Fibroblast of skin of right biceps (primary cell): ENCODE measurements at regions not wholly inside any gene's neighbourhood (a gene's known extent, or its start where the extent isn't known, plus 50 kb on each side); places are given as distances from the start of the nearest gene placed in this dataset.
"Not testable (repeated sequence)": the region's sequence is repeated elsewhere in the genome, so short reads cannot be mapped to it uniquely, and the experiment has no call there.

Experiments used
- DNase-seq: peaks from one replicate; pipeline ENCODE4 v3.0.0-alpha.2; 2013

DNA sequence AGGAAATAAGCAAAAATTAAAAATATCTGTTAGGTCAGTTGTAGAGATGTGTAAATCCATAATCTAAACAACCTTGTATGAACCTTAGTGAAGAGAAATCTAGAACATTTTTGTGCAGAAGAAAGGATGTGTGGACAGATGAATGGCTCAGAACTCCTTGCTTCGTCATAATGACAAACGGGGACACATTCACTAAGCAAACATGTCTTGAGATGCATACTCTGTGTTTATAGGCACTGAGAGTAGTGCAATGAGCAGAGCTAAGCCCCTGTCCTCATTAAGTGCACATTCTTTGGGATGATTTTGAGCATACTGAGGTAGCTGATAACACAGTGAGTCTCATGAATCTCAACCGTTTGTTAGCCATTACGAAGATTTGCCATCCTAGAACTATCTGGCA, 360.6 kb upstream of the ANKRD30A start:
- DNase-seq, result no peak

DNA sequence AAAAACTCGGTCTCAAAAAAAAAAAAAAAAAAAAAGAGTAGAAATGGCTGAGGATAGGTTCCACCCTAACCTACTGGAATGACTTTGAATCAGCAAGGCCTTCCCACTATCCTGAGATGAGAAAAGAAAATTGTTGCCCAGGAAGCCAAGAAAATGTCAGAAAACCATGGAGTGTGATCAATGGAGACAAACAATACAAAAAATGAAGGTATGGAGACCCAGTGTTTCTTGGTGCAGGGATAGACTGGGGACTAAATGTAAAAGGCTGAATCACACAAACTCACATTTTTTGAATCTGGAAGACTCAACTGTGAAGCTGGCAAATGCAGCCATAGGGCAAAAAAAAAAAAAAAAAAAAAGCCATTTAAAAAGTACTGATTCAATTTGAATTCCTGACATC, 364.3 kb upstream of the ANKRD30A start:
- peak; percentile 15 for DNase-seq

DNA sequence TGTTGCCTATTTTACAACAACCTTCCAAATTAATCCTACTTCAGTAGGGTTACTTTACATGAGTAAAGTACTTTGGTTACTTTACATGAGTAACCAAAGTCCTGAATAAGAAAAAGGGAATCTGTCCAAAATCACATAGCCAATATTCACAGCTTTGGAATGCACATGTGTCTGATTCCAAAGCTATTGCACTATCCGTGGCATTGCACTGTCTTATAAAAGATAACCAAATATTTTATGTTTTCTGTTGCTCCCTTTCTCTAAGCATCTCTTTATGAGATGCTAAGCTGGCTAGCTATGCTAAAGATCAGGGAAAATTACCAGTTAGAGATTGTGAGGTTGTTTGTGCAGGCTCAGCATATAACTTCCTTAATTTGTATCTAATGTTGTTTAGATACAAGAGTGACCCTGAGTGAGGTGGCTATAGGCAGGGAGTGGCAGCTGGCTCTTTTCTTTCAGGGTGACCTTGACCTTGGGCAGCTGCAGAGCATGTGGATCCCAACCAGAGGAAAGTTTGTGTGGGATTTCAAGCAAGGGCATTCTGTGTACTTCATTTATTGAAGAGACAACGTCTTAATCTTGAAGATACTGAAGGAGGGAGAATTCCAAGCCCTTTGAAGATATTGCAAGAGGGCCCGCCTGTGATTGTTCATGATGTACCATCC, 366.1 kb upstream of the ANKRD30A start:
- DNase-seq, result peak; percentile 92

DNA sequence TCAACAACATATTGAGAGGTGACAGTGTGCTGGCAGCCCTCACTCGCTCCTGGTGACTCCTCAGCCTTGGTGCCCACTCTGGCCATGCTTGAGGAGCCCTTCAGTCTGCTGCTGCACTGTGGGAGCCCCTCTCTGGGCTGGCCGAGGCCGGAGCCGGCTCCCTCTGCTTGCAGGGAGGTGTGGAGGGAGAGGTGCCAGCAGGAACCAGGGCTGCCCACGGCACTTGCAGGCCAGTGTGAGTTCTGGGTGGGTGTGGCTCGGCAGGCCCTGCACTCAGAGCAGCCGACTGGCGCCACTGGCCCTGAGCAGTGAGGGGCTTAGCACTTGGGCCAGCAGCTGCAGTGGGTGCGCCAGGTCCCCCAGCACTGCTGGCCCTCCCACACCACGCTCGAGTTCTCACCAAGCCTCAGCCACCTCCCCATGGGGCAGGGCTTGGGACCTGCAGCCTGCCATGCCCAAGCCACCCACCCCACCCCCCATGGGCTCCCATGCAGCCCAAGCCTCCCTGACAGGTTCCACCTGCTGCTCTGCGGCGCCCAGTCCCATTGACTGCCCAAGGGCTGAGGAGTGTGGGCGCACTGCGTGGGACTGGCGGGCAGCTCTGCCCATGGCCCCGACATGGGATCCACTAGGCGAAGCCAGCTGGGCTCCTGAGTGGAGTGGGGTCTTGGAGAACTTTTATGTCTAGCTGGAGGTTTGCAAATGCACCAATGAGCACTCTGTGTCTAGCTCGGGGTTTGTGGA, 377.1 kb upstream of the ANKRD30A start:
- no peak for DNase-seq

DNA sequence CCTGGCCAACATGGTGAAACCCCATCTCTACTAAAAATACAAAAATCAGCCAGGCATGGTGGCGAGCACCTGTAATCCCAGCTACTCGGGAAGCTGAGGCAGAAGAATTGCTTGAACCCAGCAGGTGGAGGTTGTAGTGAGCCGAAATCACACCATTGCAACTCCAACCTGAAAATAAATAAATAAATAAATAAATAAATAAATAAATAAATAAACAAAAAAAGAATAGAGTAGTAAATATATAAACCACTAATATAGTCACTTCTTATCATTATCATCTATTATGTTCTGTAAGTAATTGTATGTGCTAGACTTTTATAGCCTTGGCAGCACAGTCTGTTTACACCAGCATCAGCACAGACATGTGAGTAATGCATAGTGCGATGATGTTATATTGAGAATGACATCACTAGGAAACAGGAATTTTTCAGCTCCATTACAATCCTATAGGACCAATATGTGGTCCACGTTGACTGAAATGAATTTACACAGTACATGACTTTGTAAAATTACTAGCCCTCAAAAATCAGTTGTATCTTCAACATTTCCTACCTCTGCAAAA, 385.4 kb upstream of the ANKRD30A start:
- DNase-seq, result peak; percentile 15

DNA sequence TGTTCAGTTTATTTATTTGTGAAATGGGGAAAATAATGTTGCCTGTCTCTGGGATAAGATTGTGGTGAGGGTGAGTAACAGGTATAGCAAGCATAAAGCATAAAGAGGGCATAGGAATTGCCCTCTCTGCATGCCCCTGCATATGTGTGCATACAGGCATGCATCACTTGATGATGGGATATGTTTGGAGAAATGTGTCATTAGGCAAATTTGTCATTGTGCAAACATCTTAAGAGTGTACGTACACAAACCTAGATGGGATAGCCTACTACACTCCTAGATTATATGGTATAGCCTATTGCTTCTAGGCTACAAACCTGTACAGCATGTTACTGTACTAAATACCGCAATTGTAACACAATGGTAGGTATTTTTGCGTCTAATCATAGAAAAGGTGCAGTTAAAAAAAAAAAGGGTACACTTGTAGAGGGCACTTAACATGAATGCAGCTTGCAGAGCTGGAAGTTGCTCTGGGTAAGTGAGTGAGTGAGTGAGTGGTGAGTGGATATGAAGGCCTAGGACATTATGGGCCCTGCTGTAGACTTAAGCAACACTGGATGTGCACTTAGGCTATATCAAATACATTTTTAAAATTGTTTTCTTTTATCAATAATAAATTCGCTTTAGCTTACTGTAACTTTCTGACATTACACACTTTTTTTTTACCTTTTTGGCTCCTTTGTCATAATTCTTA, 386.5 kb upstream of the ANKRD30A start:
- DNase-seq, result no peak

DNA sequence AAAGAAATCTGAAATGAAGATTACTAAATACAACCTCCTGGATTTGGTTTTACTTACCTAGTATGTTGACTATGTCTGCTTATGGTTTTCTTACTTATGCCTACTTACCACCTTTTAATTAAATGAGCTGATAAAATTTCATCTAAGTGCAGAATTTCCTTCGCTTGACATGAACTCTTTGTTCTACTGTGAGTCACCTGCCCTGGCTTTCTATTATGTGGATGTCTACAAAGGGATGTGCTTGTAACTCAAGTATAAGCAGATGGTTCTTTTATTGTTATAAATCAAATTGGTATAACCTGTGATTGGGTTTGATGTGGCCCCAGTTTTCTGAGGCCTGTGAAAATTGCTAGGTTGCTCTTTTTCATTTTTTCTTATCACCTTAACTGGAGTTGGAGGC, 389.1 kb upstream of the ANKRD30A start:
- no peak for DNase-seq

DNA sequence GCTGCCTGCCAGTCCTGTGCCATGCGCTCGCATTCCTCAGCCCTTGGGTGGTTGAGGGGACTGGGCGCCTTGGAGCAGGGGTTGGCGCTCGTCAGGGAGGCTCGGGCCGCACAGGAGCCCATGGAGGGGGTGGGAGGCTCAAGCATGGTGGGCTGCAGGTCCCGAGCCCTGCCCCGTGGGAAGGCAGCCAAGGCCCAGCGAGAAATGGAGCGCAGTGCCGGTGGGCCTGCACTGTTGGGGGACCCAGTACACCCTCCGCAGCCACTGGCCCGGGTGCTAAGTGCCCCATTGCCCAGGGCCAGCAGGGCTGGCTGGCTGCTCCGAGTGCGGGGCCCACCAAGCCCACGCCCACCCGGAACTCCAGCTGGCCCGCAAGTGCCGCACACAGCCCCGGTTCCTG, 390.8 kb upstream of the ANKRD30A start:
- not testable (repeated sequence) for DNase-seq

DNA sequence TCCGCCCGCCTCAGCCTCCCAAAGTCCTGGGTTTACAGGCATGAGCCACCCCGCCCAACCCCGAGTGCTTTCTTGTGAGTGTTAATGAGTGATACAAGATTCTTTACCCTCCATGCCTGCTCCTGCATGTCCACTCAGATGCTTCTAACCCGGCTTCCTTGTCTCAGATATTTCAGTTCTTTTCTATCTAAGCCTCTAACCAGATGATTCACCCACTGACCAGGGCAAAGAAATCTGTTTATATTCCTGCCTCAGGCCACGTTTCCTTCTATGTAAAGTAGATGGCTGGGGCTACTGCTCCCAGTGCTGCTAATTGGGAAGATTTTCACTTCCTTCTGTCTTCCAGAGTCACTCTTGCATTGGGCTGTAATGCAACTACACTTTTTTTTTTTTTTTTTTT, 395.1 kb upstream of the ANKRD30A start:
- no peak for DNase-seq

DNA sequence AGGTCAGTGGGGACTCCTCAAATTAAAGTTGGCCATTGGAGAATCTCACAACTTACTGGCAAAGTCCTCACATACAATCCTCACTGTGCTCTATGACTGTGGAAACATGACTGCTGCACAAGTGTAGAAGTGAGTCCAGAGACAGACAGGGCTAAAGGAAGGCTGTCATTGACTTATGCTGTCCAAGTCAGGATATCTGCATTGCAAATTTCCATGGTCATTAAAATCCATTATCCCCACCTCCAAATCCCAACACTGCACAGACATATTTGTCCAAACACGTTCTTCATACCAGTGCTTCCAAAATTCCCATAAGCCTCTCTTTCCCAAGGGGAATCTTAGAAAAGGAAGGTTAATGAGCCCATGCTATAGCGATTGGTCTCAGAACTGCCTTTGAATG, 396.8 kb upstream of the ANKRD30A start:
- no peak for DNase-seq

DNA sequence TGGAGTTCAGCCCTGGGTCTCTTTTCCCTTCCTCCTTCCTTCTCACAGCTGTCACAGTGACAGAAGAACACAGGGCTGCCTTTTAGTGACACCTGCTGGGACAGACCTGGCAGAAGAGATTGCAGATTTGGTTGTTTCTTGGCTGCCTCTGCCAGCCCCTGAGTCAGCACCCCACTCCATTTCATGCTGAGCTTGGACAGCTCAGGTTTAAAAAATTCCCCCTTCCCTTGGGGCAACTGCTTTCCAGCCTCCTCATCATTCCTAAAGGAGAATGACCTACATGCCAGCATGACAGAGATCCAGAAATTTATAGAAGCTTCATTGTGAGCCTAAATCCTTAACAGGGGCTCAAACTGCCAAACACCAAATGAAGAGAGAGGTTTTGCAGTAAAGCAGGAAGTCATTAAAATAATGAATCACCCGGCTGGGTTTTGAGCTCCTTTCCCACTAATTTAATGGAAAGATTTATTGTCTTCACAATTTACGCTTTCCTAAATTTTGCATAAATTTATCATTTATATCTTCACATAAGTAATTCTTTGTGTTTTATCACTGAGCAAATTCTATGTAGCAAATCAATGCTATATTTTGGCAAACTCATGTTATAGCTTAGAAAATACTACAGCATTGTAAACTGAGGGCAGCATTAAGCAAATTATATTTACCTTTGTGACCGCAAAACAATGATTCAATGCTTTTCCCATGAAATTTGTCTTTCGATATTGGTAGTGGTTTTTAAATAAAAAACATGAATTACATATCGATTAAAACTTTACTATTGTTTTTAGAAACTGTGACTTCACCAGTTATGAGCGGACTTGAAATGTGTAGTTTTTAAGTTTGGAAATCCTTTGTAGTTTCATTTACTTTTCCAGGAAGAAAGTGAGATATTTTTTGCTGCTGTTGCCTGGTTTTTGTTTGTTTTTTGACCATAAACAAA, 399.5 kb upstream of the ANKRD30A start:
- DNase-seq, result peak; percentile 96

DNA sequence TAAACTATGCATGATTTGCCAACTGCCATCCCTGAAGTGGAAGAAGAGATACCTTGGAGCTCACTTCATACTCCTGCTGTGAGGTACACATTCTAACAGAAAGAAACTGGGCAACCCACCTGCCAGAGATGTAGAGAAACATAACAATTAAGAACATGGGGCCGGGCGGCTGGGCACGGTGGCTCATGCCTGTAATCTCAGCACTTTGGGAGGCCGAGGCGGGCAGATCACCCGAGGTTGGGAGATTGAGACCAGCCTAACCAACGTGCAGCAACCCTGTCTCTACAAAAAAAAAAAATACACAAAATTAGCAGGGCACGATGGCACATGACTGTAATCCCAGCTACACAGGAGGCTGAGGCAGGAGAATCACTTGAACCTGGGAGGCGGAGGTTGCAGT, 402.6 kb upstream of the ANKRD30A start:
- DNase-seq, result no peak

DNA sequence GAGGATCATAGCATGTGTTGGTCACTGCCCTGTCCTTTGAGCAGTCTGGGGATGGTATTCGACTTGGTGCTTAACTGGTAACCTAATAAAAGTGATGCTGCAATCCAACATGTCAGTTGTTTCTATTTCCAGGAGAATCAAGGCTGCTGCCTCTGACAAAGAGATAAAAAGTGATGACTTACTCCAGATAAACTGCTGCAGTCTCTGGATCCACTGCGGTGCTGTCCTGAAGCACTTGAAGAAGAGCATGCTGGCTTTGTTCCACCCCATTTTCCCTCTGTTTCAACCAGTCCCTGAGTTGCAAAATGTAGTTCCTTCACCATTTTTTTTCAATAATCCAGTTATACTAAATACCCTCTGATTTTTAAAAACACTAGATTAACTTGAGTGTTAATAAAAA, 403.5 kb upstream of the ANKRD30A start:
- DNase-seq, result peak; percentile 25

DNA sequence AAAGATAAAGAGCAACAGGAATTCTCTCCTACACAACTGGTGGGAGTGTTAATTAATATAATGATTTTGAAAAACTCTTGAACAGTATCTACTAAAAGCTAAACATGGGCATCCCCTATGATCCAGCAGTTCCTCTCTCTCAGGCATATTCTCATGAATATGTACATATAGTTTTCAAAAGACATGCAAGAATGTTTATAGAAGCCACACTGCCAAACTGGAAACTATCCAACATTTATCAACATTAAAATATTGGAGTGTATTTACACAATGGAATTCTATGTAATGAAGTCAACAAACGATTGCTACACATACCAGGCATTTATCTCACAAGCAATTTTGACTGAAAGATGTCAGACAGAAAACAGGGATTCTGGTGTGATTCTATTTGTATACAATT, 404.5 kb upstream of the ANKRD30A start:
- DNase-seq, result peak; percentile 27

DNA sequence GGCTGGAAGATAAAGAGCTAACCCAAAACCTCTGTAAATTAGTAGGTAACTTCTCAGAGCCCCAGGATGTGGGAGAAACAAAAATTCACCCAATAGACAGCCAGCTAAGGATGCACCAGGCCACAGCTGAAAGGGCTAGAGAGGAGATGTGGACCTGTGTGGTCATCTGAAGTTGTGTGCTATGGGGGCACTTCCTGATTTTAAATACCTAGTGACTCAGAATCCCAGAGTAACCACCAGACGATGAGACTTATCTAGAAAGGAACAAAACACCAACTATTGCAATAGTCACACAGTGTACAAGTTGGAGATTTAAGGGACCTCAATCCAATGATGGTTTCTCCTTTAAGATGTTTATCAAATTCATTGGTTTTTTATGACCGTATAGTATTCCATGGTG, 408.3 kb upstream of the ANKRD30A start:
- DNase-seq, result peak; percentile 11

DNA sequence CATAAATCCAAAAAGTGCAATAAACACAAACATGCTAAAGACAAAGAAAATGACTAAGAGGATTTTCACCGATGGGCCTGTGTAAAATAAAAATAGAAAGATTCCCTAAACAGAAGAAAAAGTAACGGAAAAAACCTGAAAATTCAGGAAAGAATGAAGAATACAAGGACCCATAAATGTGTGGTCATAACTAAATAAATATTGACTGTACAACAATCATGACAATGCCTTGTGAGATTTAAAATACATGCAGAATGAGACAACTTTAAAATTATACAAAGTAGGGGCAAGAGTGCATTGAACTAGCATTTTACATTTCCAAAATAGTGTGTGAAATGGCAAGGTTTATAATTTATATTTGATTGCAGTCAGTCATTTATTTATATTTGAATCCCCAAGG, 409.1 kb upstream of the ANKRD30A start:
- DNase-seq, result no peak

DNA sequence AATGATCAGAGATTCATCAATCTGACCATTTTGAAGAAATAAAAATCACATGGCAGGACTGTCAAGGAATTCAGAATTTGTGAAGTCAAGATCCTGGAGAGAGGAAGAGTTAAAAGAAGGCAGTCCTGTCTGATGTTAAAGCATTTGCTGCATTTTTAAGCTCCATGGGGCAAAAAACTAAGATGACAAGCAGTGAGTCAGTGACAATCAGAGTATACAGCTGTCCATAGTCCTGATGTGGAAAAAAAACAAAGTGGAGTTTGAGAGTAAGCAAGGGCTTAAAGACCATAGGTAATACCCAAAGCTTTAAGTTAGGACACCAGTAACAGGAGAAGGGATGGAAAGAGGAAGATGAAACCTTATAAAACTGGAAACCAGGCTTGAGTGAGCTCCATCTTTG, 412.7 kb upstream of the ANKRD30A start:
- DNase-seq, result peak; percentile 22

DNA sequence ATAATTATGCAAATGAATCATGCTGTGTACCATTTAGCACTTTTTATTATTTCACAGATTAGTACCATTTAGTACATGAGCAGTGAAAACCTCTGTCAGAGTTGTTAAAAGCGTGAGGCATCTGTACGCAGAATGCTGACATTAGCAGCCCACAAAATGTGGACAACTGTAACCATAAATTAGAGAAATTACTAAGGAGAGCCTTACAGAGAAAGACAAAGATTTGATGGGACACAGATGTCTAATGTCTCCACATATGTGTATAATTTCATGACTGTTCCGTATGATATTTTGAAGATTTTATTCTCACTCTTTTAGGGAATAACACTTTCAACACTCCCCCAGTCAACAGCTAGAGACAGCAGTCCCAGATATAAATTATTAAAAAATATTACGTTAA, 414.0 kb upstream of the ANKRD30A start:
- DNase-seq, result peak; percentile 18

DNA sequence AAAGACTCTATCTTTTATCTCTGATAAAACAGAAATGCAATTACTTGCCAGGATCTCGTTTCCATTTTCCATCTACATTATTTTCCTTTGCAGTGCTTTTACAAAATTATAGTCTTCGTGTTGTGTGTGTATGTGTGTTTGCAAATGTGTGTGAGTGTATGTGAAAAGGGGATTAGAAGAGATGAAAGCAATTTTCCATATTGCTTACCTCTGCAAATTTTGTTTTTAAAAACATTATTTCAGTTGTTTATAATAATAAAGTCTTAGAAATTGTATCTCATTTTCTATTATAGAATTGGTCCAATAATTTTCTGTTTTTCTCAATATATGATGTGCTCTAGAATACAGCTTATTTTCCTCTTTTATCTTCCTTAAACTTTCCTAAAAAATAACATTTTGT, 421.3 kb upstream of the ANKRD30A start:
- DNase-seq, result no peak

DNA sequence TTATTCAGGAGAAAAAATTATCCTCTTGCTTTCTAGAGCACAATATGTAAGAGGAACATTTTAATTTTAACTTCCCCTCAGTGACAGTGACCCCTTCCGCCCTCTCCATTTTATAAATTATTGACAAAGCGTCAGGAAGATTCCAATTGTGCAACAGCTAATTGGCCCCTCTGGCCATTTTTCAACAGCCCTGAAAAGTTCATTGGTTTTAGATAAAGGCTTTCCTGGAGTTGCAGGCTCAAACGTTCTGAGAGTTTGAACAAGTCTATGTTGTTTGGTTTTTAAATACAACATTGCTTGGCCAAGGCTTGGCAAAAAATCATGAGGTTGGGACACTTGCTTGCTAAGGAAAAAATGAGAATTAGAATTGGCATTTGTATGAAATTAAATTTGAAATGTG, 422.2 kb upstream of the ANKRD30A start:
- no peak for DNase-seq

DNA sequence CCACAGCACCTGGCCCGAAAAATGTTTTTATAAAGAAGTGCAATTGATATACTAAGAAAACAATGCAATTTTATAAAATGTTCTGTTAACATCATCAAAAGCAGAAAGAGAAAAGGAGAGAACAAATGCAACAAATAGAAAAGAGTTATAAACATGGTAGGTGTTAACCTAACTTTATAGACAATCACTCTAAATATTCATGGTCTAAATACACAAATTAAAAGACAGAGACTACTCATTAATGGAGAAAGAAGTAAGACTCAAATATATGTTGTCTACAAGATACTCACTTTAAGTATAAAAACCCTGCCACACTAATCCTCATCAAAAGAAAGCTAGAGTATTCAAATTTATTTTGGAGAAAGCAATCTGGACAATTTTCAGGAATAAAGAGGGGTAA, 425.3 kb upstream of the ANKRD30A start:
- DNase-seq, result no peak

DNA sequence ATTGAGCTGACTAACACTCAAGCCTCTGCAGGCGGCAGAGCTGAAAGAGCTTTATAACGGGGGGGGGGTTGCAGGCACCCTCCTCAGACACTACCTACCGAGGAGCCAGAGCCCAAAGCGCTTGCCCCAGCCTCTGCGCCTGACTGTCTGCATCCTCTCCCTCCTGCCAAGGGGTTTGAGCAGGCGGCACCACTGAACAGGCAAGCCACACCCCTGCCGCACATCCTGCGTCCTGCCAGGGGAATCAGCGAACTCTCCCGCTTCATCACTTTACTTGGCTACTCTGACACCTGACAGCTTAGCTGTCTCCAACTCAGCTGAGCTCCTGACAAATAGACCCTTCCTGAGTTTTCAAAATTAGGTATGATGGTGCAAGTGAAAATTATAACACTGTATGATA, 432.6 kb upstream of the ANKRD30A start:
- no peak for DNase-seq

DNA sequence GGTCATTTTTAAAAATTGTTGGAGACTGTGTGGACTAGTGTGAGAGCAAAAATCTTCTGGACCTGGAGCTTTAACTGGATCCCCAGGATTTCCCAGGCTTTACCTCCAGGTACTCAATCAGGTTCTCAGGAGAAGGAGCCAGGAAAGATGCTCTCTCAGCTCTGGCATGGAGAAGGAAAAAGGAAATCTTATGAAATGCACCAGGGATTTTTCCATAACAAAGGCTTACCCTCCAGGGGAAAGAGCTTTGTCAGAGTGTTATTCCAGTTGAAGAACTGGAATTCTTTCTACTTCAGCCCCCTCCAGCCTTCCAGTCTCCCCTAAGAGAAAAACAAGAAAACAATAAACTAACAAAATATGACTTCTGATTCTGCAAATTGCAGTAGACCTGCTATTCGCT, 436.7 kb upstream of the ANKRD30A start:
- DNase-seq, result no peak
